Inflammatory macrophage treated with lipopolysaccharide for 4 hours (primary cell): ENCODE measurements at regions not wholly inside any gene's neighbourhood (a gene's known extent, or its start where the extent isn't known, plus 50 kb on each side); places are given as distances from the start of the nearest gene placed in this dataset.
"Not testable (repeated sequence)": the region's sequence is repeated elsewhere in the genome, so short reads cannot be mapped to it uniquely, and the experiment has no call there.

Experiments used
- DNase-seq: peaks from one replicate; pipeline ENCODE4 v3.0.0-alpha.2; 2020

DNA sequence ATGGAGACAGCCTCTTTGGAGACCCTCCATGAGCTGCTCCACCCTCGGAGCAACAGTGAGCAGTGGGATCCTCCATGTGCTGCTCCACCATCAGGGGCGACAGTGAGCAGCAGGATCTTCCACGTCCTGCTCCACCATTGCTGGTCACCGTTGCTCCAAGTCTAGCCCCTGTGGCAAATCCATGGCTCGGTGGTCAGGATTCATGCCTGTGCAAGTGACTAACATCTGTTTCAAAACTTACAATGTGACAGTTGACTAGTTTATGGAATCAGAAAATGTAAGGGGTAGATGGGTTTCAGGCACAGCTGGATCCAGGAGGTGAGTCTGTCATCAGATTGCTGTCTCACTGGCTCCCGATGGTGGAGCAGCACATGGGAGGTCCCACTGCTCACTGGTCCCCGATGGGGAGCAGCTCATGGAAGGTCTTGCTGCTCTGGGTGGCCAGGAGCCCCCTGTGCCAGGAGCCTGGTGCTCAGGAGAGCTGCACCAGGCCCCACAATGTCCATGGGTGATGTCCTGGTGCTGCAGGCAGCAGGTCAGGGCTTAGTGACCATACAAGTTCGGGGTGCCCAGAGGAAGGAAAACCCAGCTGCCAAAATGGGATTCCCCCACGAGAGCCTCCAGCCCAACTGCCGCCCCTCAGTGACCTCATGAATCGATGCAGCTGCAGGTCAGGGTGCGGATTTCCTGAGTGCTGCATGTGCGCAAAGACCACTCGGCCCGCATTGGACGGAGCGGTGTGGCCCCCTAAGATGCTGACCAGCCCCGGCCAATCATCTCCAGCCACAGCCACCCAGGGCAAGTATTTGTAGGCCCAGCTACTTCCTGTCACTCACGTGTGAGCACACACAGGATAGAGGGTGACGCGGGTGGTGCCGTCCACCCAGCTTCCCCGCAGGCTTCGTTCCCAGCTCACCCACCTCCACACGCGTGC is 116.5 kb upstream of the OTOS start:
- no peak for DNase-seq

DNA sequence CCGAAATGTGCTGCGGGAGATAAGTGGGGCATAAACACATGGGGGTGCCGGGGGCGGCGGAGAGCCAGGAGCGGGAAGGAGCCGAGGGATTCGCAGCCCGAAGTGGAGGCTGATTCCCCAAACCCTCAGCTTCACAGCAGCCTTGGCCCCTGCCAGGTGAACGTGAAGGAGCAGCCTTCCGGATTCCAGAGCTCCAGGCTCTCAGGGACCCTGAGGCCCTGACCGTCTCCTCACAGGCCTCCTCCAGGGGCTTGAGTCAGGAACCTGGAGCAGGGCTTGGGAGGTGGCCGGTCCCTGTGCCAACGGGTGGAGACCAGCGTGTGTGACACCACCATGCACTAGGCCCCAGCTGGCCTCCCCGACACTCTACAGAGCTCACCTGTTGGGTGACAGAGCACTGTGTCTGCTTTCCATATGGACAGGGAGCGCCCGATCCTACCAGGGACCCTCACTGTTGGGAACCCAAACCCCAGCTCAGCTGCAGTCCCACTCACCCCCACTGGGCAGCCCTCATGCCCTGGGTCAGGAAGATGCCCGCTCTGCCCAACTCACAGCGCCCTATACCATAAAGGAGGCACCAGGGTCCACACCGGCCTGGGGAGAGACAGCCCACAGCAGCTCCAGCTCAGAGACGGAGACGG is 117.6 kb upstream of the OTOS start:
- DNase-seq: no peak

DNA sequence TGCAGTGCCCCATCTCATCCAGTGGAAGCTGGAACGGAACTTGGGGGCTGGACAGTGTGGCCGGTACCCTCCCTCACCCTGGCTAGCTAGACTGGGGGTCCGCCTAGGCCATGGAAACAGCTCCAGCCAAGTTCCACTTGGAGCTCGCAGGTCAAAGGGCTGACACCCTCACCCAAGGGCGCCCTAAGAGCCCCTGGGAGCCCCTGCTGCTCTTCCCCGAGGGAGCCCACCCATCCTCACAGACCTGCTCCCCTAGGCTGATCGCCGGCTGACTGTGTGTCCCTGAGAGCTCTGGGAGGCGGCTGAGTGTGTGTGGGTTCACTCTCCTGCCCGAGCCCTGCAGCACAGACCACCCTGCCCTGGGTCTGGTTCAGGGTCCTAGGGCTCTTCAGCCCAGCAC is 118.2 kb upstream of the OTOS start:
- DNase-seq: no peak

DNA sequence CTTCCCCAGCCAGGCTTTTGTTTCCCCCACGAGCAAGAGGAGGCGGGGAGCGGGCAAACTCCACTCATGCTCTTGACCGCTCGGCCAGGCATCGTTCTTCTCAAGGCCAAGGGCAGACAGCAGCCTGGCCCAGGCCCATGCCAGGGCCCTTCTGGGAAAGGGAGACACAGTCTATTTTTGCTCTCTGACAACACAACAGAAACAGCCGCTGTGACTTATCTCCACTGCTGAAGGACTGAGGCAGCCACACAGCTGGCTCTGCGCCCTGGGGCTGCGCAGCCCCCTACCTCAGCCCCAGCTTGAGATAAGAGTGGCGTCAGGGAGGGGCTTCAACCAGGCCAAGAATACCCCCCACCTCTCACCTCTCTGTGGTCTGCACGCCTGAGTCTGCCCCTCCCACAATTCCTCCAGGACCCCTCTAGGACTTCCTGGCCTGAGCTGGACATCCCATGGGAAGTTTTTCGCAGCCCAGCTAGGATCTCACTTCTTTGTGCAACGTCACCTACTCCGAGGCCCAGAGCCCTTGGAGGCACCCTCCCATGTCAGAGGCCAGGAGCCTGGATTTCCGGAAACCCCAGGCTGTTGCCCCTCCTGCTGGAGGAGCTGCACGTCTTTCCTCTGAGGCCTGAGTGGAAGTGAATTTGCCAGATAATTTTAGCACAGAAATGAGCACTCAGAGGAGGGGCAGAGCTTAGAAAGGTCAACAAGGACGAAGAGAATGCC is 118.9 kb upstream of the OTOS start:
- no peak for DNase-seq

DNA sequence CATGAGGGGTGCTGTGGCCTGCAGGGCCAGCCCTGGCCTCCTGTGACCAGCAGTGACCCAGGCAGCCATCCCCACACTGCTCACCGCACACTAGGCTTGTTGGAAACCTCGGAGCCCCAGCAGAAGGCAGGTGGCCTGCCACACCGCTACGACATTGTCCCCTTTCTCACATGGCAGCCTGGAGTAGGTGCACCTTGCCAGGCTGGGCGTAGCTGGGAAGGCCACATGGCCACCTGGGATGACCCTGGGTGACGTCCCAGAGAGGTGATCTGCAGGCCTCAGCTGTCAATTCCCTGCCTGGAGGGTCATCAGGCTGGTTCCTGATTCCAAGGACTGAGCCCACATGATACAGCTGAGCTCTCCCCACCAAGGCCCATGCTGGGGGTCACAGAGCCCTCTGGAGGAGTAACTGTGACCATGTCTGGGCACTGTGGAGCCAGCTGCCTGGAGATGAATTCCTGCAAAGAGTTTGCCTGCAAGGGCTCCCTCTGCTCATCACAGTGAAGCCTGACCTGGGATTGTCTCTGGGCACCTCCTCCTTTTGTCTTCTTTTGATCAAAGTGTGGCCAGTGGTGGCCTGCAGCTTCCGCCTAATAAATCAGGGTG is 119.6 kb upstream of the OTOS start:
- no peak for DNase-seq

DNA sequence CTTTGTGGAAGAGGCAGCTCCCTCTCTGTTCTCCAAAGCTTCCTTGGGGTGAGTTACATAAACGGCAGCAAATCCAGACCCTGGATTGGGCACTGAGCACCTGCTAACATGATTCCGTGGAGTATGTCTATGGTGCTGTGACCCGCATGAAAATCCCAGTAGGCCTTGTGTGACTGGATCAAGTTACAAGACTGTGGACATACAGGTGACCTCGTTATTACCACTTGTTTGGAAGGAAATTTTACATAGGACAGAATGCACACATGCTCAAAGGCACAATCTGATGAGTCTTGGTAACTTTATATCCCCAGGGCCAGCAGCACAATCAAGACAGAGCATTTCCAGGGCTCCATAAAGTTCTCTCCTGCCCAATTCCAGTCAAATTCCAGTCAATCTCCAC is 120.2 kb upstream of the OTOS start:
- no peak for DNase-seq

DNA sequence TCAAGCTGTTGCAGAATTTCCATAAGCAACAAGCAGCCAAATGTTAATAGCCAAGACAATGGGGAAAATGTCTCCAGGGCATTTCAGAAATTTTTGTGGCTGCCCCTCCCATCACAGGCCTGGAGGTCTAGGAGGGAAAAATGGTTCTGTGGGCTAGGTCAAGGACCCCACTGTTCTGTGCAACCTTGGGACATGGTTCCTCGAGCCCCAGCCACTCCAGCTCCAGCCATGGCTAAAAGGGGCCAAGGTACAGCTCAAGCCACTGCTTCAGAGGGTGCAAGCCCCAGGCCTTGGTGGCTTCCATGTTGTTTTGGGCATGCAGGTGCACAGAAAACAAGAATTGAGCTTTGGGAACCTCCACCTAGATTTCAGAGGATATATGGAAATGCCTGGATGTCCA is 122.1 kb upstream of the OTOS start:
- DNase-seq: not testable (repeated sequence)

DNA sequence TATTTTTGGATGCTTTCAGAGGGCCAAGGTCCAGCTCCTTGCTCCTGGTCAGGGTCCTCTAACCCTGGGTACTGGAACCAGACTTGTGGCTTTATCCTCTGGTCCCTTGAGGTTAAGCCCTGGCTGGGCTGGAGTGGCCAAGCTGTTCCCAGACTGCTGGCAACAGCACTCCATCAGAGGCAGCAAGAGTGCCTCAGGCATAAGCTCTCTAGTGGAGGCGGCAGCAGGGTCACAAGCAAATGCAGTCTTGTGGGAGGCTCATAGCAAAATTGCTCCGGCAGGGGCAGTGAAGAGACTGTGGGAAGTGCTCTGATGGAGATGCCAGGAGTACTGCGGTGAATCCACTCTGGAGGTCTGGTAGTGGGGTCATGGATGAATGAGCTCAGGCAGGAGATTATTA is 128.9 kb upstream of the OTOS start:
- DNase-seq: no peak

DNA sequence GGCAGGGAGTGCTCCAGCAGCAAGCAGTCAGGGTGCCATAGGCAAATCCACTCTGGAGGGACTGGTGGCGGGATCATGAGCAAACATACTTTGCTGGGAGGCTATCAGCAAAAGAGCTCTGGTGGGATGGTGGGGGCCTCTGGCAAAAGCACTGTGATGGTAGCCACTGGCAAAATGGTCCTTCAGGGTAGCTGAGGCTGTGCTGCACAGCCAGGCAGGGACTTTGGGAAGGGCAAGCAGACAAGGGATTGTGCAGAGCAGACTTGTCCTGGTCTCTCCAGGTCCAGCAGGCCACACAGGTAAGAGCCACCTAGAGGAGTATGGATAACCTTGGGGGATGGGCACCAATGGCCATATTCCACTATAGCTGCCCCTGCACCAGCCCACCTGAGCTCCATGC is 129.4 kb upstream of the OTOS start:
- no peak for DNase-seq

DNA sequence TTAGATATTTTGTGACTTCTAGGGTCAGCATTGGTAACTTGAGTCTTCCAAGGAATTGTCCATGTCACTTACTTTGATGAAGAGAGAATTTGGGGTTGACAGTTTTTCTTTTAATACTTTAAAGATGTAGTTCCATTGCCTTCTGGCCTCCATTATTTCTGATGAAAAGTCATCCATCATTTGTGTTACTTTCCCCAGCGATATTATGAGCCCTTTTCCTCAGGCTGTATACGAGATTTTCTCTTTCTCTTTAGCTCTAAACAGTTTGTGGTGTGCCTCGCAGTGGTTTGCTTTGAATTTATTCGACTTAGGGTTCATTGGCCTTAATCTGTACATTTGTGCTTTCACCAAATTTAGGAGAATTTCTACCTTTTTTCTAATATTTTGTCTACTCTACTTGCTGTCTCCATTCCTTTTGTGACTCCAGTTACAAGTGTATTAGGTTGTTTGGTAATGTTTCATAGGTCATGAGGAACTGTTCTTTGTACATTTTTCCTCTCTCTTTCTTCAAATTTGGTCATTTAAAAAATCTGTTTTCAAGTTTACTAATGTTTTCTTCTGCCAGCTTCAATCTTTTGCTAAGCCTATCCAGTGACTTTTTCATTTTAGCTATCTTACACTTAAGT is 131.4 kb upstream of the OTOS start:
- no peak for DNase-seq

DNA sequence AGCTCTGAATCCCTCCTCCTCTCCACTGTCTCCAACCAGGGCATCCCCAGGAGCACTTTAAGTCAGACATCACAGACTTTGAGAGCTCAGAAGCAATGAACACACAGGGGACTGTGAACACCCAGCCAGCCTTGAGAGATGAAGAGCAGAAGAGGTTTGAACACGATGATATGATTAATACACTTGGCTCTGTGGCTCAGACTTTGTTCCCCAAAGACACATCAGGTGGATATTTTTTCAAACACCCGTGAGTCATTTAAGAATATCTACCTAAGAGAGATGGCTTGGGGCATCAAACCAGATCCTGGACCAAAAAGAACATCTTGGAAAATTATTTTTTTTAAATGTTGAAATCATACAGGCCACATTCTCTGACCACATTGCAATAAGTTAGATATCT is 134.9 kb upstream of the OTOS start:
- no peak for DNase-seq

DNA sequence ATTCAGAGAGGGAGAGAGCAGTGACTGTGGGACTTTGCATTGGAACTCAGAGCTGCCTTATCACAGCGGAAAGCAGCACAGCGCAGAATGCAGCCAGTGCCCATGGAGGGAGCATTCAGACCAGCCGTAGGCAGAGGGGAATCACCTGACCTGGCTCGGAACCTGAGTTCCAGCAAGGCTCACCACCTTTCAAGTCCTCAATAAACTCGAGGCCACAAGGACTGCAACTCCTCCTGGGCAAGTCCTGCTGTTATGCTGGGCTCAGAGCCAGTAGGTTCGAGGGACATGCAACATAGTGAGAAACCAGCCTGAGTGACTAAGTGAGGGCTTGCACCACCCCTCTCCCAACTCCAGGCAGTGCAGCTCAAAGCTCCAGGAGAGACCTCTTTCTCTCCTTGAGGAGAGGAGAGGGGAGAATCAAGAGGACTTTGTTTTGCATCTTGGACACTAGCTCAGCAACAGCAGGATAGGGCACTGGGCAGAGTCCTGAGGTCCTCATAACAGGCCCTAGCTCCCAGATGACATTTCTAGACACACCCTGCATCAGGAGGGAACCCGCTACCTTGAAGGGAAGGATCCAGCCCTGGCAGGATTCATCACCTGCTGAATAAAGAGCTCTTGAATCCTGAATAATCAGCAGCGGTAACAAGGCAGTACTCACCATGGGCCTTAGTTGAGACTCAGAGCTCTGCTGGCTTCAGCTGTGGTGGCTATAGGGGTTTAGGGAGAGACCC is 136.8 kb upstream of the OTOS start:
- no peak for DNase-seq

DNA sequence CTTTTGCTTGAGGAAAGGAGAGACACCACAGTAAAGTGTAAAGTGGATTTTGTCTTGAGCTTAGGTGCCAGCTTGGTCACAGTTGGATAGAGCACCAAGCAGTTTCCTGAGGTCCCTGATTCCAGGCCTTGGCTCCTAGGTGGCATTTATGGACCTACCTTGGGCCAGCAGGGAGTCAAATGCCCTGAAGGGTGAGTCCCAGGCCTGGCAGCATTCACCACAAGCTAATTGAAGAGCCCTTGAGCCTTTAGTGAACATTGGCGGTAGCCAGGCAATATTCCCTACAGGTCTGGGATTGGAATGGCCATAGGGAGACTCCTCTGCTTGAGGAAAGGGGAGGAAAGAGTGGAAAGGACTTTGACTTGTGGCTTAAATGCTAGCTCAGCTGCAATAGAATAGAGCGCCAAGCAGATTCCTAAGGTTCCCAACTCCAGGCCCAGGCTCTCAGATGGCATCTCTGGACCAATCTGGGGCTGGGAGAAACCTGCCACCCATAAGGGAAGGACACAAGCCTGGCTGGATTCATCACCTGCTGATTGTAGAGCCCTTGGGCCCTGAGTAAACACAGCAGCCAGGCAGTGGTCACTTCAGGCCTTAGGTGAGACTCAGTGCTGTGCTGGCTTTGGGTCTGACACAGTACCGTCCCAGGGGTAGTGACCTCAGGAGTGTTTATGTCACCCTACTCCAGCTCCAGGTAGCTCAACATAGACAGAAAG is 137.5 kb upstream of the OTOS start:
- DNase-seq: no peak

DNA sequence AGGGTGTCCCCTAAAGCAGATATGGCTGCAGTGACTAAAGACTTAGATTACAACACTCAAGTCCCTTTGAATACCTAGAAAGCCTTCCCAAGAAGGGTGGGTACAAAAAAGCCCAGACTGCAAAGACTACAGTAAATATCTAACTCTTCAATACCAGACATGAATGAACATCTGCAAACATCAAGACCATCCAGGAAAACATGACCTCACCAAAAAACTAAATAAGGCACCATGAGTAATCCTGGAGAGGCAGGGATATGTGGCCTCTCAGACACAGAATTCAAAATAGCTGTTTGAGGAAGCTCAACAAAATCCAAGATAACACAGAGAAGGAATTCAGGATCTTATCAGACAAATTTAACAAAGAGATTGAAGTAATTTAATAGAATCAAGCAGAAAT is 138.2 kb upstream of the OTOS start:
- DNase-seq: no peak

DNA sequence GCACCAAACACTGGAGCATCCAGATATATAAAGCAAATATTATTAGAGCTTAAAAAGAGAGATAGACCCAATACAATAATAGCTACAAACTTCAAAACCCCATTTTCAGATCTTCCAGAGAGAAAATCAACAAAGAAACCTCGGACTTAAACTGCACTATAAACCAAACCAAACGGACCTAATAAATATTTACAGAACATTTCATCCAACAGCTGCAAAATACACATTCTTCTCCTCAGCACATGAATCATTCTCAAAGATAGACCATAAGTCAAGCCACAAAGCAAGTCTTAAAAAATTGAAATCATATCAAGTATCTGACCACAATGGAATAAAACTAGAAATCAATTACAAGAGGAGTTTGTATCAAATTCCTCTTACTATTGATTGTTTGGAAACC is 140.2 kb upstream of the OTOS start:
- DNase-seq: no peak

DNA sequence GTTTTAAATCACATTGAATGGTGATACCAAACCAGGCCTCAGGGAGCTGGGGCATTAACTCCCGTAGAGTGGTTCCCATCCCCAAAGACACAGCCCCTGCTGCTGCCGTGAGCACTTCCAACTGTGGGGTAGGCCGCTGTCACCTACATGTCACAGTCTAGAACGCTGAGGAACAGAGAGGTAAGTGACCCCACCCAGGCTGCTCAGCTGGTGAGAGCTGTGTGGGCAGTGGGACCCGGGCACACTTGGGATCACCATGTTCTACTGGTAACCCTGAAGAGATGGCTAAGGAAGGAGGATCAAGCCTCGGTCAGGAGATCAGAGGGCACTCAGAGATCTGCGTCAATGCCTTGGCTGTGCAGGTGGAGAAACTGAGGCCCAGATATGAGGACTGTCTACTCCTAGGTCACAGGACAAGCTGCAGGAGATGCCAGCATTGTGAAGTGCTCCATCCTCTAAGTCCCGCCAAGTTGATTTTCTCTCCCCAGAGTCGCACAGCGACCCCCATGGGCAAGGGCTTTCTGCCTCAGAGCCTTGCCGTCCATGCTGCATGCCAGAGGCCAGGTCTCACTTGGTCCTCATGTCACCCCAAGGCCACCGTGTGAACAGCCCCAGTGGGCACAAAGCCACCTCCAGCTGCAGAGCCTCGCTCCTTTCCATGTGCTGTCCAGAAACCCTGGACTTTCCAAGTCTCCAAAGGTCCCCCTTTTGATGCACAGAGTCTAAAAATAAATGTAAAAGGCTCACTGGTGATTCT is 144.2 kb upstream of the OTOS start:
- DNase-seq: no peak

DNA sequence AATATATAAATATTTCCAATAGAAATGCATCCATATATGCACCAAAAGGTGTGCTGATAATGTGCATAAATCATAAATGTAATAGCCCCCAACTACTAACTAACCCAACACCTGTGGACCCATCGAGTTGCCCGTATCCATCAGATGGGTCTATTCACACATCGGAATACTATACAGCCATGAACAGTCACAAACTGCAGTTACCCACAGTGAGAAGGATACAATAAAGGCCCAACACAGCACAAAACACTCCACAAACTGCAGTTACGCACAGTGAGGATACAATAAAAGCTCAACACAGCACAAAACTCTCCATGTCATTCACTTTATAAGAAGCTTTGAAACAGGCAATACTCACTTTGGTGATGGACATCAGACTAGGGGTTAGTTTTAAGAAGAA is 145.3 kb upstream of the OTOS start:
- DNase-seq: no peak

DNA sequence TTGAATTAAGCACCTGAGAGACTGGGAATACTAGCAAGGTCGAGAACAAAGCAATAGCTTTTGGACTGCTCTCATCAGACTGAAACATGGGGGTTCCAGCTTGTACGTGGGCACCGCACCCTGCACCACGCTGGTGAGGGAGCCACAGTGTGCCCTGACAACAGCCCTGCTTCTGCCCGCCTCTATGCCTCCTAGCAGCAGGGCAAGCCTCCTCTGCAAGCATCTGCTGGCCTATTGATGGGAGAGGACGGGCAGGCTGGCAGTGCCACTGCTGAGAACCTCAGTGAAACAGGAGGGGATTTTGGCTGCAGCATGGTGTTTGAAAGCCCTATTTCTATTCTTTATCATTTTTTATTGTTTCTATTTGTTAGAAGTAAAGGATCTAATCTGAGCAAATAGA is 146.1 kb upstream of the OTOS start:
- DNase-seq: no peak

DNA sequence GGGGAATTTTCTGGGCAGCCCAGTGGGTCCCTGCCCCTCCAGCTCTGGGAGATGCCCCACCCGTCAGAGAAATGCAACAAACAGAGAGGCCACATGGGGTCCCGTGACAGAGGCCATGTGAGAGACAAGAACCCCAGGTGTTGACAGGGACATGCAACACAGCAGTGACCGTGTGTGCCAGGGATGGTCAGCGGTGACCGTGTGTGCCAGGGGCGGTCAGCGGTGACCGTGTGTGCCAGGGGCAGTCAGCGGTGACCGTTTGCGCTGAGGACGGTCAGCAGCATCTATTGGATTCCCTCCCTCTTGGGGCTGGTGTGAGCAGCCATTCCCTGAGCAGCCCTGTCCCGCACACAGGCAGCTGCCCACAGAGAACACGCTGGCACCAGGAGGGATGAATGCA is 146.6 kb upstream of the OTOS start:
- DNase-seq: no peak

DNA sequence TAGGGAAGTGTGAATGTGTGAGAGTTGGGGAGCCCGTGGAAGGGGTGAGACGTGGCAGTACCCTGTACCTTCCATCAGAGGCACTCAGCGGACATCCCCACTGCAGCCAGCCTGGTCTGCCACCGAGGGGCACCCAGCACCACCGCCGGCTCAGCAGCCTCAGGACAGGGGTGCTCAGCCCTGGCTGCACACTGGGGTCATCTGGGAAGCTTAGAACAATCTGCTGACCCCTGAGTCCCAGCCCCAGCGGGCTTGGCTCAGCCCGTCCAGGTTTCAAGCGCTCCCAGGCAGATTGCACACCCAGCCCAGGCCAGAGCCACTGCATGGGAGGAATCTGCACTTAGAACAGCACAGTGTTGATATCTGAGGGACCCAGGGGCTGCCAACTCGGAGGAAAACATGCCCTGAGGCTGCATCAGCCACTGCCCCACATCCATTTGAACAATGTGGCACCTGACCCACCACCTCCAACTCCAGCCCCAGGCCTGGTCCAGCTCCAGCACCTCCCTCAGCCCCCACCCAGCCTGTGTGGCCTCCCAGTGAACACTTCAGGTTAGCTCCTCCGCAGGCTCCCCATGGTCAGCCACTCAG is 147.1 kb upstream of the OTOS start:
- no peak for DNase-seq
